Fibroblast of lung (primary cell): ENCODE measurements at regions not wholly inside any gene's neighbourhood (a gene's known extent, or its start where the extent isn't known, plus 50 kb on each side); places are given as distances from the start of the nearest gene placed in this dataset.

Experiments used
- CTCF ChIP-seq, 2 donors: IDR thresholded peaks in 1 of 2; conservative IDR thresholded peaks in 1 of 2; 1 replicate in 1 of 2; 2 replicates in 1 of 2; pipeline ENCODE4 v1.5.1; 2011 to 2012; ENCODE audit warnings: low read length in 2 of 2, control low read depth in 1 of 2, inconsistent platforms in 1 of 2, low read depth in 1 of 2, mild to moderate bottlenecking in 1 of 2
- EZH2 ChIP-seq: IDR thresholded peaks from 2 replicates; pipeline ENCODE4 v1.5.1; 2012; ENCODE audit warnings: low read length, control low read depth, mild to moderate bottlenecking; ENCODE audit errors: missing control alignments

GRCh38 chr3:178304758-178305467 is 231.3 kb upstream of the KCNMB2 start:
- no peak for TF ChIP-seq CTCF (conservative IDR thresholded peaks at IDR 0.05 in 1 of 2, IDR thresholded peaks at IDR 0.05 in 1 of 2; ENCODE audit: low read depth in 1 of 2, low read length in 2 of 2)
- no peak for TF ChIP-seq EZH2
